Naive thymus-derived CD8-positive, alpha-beta T cell (primary cell): ENCODE measurements at regions not wholly inside any gene's neighbourhood (a gene's known extent, or its start where the extent isn't known, plus 50 kb on each side); places are given as distances from the start of the nearest gene placed in this dataset.

Experiments used
- ATAC-seq, 2 donors: fragments of 150-1000 bp; cut with Tn5 transposase in 1 of 2; sonication (Bioruptor Pico), chemical (Tn5 transposase) in 1 of 2; 1 replicate in 1 of 2; 2 replicates in 1 of 2; pipeline ENCODE4 v1.10.0; 2021; ENCODE audit warnings: mild to moderate bottlenecking in 2 of 2, moderate library complexity in 2 of 2
- POLR2A ChIA-PET: fragments of 350-600 bp; sonication (Branson Sonifier 250); formaldehyde crosslinking; loops from one replicate; lab custom pipeline; 2021; ENCODE audit warnings: antibody characterized with exemption; lab: Charles Lee
- DNase-seq, 10 donors: peaks; one replicate each; pipeline versions ENCODE4 v3.0.0 to v3.0.0-alpha.2; 2020 to 2022
- H3K27ac Mint-ChIP-seq, 10 donors: one replicate each; pipeline ENCODE4 v1.8.0; 2020 to 2022; ENCODE audit warnings: mild to moderate bottlenecking in 10 of 10, mixed read lengths in 10 of 10, moderate library complexity in 4 of 10, inconsistent platforms in 1 of 10
- H3K27me3 Mint-ChIP-seq, 5 donors: one replicate each; pipeline ENCODE4 v1.8.0; 2021 to 2022; ENCODE audit warnings: mixed read lengths in 5 of 5
- H3K36me3 Mint-ChIP-seq, 3 donors: one replicate each; pipeline ENCODE4 v1.8.0; 2020 to 2022; ENCODE audit warnings: mixed read lengths in 3 of 3, mild to moderate bottlenecking in 2 of 3, inconsistent platforms in 1 of 3
- H3K4me1 Mint-ChIP-seq, 4 donors: one replicate each; pipeline ENCODE4 v1.8.0; 2021 to 2022; ENCODE audit warnings: mixed read lengths in 4 of 4
- H3K4me3 Mint-ChIP-seq, 10 donors: one replicate each; pipeline ENCODE4 v1.8.0; 2020 to 2022; ENCODE audit warnings: mild to moderate bottlenecking in 10 of 10, mixed read lengths in 10 of 10, moderate library complexity in 6 of 10, inconsistent platforms in 1 of 10
- H3K9me3 Mint-ChIP-seq, 9 donors: one replicate each; pipeline ENCODE4 v1.8.0; 2020 to 2022; ENCODE audit warnings: mixed read lengths in 9 of 9, mild to moderate bottlenecking in 3 of 9, inconsistent platforms in 1 of 9, moderate library complexity in 1 of 9

GRCh38 chr4:120130786-120131185, 64.1 kb upstream of the MAD2L1 start:
- Mint-ChIP-seq H3K36me3 (peaks cover 0 to 2% (median 0%) of the 10 kb centered on the region in 3 donors), H3K27ac (no peak overlapping the region), H3K27me3 (peaks cover 0 to 3% (median 2%) of the 10 kb centered on the region in 5 donors), H3K4me1 (no peaks in the 10 kb centered on the region), H3K9me3 (peaks cover 0 to 3% (median under 1%) of the 10 kb centered on the region in 9 donors), H3K4me3 (no peak overlapping the region)
- POLR2A ChIA-PET, result no interaction called here
- ATAC-seq (no peak), DNase-seq (no peak)
